ENCODE measurements at regions not wholly inside any gene's neighbourhood (a gene's known extent, or its start where the extent isn't known, plus 50 kb on each side); places are given as distances from the start of the nearest gene placed in this dataset.

- BruUV-seq (replicated peaks): no TSS peak
- H3K4me1 Mint-ChIP-seq (ENCODE audit: insufficient read depth, unreplicated experiment): no peaks in the 10 kb centered on the region
- no peak for DNase-seq (ENCODE audit: unreplicated experiment)
- TF ChIP-seq CTCF (IDR thresholded peaks at IDR 0.05; ENCODE audit: unreplicated experiment): no peak
- CTCF ChIA-PET: interaction anchor here (0.6 kb wide), 1 partner anchor 886 kb away, joined by 3 read pairs; no protein-coding TSS in a partner anchor
- H3K4me3 Mint-ChIP-seq (ENCODE audit: unreplicated experiment): no peak overlapping the region
- no peaks in the 10 kb centered on the region for H3K27me3 Mint-ChIP-seq (ENCODE audit: insufficient read depth, unreplicated experiment)
- POLR2A ChIA-PET: no interaction called here
- no peaks in the 10 kb centered on the region for H3K9me3 Mint-ChIP-seq (ENCODE audit: unreplicated experiment)
- H3K27ac Mint-ChIP-seq (ENCODE audit: low read depth, unreplicated experiment): no peak overlapping the region
- H3K36me3 Mint-ChIP-seq (ENCODE audit: insufficient read depth, unreplicated experiment): no peaks in the 10 kb centered on the region
- intact Hi-C loops (cut with micrococcal nuclease): no loop called here
Observed at GRCh38 chr20:17155401-17155800, 71.4 kb upstream of the PCSK2 start.

- DNase-seq (ENCODE audit: unreplicated experiment): no peak
- no peaks in the 10 kb centered on the region for H3K36me3 Mint-ChIP-seq (ENCODE audit: insufficient read depth, unreplicated experiment)
- CTCF ChIA-PET: interaction anchor here (0.8 kb wide), 1 partner anchor 74 kb away, joined by 4 read pairs; no protein-coding TSS in a partner anchor
- no peaks in the 10 kb centered on the region for H3K9me3 Mint-ChIP-seq (ENCODE audit: unreplicated experiment)
- no peaks in the 10 kb centered on the region for H3K27me3 Mint-ChIP-seq (ENCODE audit: insufficient read depth, unreplicated experiment)
- no peak overlapping the region for H3K4me3 Mint-ChIP-seq (ENCODE audit: unreplicated experiment)
- H3K4me1 Mint-ChIP-seq (ENCODE audit: insufficient read depth, unreplicated experiment): no peaks in the 10 kb centered on the region
- H3K27ac Mint-ChIP-seq (ENCODE audit: low read depth, unreplicated experiment): no peak overlapping the region
- no peak for TF ChIP-seq CTCF (IDR thresholded peaks at IDR 0.05; ENCODE audit: unreplicated experiment)
- no TSS peak for BruUV-seq (replicated peaks)
- POLR2A ChIA-PET: no interaction called here
- intact Hi-C loops (cut with micrococcal nuclease): no loop called here
Observed at GRCh38 chr20:17158701-17159100, 68.1 kb upstream of the PCSK2 start.

- H3K9me3 Mint-ChIP-seq (ENCODE audit: unreplicated experiment): no peaks in the 10 kb centered on the region
- H3K36me3 Mint-ChIP-seq (ENCODE audit: insufficient read depth, unreplicated experiment): no peaks in the 10 kb centered on the region
- no peak overlapping the region for H3K4me3 Mint-ChIP-seq (ENCODE audit: unreplicated experiment)
- no TSS peak for BruUV-seq (replicated peaks)
- H3K4me1 Mint-ChIP-seq (ENCODE audit: insufficient read depth, unreplicated experiment): no peaks in the 10 kb centered on the region
- TF ChIP-seq CTCF (IDR thresholded peaks at IDR 0.05; ENCODE audit: unreplicated experiment): no peak
- no peak overlapping the region for H3K27ac Mint-ChIP-seq (ENCODE audit: low read depth, unreplicated experiment)
- intact Hi-C loops (cut with micrococcal nuclease): no loop called here
- DNase-seq (ENCODE audit: unreplicated experiment): no peak
- ChIA-PET POLR2A (no interaction called here), CTCF (interaction anchor here (1.0 kb wide), 1 partner anchor 55 kb away, joined by 3 read pairs; no protein-coding TSS in a partner anchor)
- no peaks in the 10 kb centered on the region for H3K27me3 Mint-ChIP-seq (ENCODE audit: insufficient read depth, unreplicated experiment)
Observed at GRCh38 chr20:17161673-17162481, 65.0 kb upstream of the PCSK2 start.

GRCh38 chr20:17168026-17168612 lies 58.7 kb upstream of the PCSK2 start:
- Mint-ChIP-seq H3K27me3 (ENCODE audit: insufficient read depth, unreplicated experiment) (peaks cover 24% of the 10 kb centered on the region), H3K27ac (ENCODE audit: low read depth, unreplicated experiment) (no peak overlapping the region), H3K36me3 (ENCODE audit: insufficient read depth, unreplicated experiment) (no peaks in the 10 kb centered on the region), H3K9me3 (ENCODE audit: unreplicated experiment) (no peaks in the 10 kb centered on the region), H3K4me3 (ENCODE audit: unreplicated experiment) (no peak overlapping the region), H3K4me1 (ENCODE audit: insufficient read depth, unreplicated experiment) (no peaks in the 10 kb centered on the region)
- intact Hi-C loops (cut with micrococcal nuclease): no loop called here
- DNase-seq (ENCODE audit: unreplicated experiment): no peak
- TF ChIP-seq CTCF (IDR thresholded peaks at IDR 0.05; ENCODE audit: unreplicated experiment): no peak
- CTCF ChIA-PET: interaction anchor here (0.9 kb wide), 1 partner anchor 366 kb away, joined by 4 read pairs; no protein-coding TSS in a partner anchor
- BruUV-seq (replicated peaks): no TSS peak
- POLR2A ChIA-PET: no interaction called here
